ENCODE measurements at regions not wholly inside any gene's neighbourhood (a gene's known extent, or its start where the extent isn't known, plus 50 kb on each side); places are given as distances from the start of the nearest gene placed in this dataset.

GRCh38 chr15:95300958-95301357 lies 1029.5 kb upstream of the NR2F2 start:
- Histone ChIP-seq H3K4me3 (ENCODE audit: low read depth, low read length) (no peak overlapping the region), H3K27ac (ENCODE audit: low read depth, low read length) (no peak overlapping the region), H3K9ac (ENCODE audit: low read depth, low read length) (no peak overlapping the region), H3K4me1 (ENCODE audit: control insufficient read depth, insufficient read depth, low read length) (no peaks in the 10 kb centered on the region), H3K27me3 (ENCODE audit: control insufficient read depth, insufficient read depth, low read length) (no peaks in the 10 kb centered on the region), H3K36me3 (ENCODE audit: control insufficient read depth, insufficient read depth, low read length) (no peaks in the 10 kb centered on the region), H3K9me3 (ENCODE audit: control insufficient read depth, insufficient read depth, low read length) (no peaks in the 10 kb centered on the region)

GRCh38 chr15:95302206-95302605 lies 1028.3 kb upstream of the NR2F2 start:
- Histone ChIP-seq H3K9me3 (ENCODE audit: control insufficient read depth, insufficient read depth, low read length) (no peaks in the 10 kb centered on the region), H3K27ac (ENCODE audit: low read depth, low read length) (no peak overlapping the region), H3K27me3 (ENCODE audit: control insufficient read depth, insufficient read depth, low read length) (no peaks in the 10 kb centered on the region), H3K4me3 (ENCODE audit: low read depth, low read length) (no peak overlapping the region), H3K4me1 (ENCODE audit: control insufficient read depth, insufficient read depth, low read length) (no peaks in the 10 kb centered on the region), H3K9ac (ENCODE audit: low read depth, low read length) (no peak overlapping the region), H3K36me3 (ENCODE audit: control insufficient read depth, insufficient read depth, low read length) (no peaks in the 10 kb centered on the region)

GRCh38 chr15:95302809-95303208 lies 1027.7 kb upstream of the NR2F2 start:
- Histone ChIP-seq H3K4me3 (ENCODE audit: low read depth, low read length) (no peak overlapping the region), H3K4me1 (ENCODE audit: control insufficient read depth, insufficient read depth, low read length) (no peaks in the 10 kb centered on the region), H3K27me3 (ENCODE audit: control insufficient read depth, insufficient read depth, low read length) (no peaks in the 10 kb centered on the region), H3K9me3 (ENCODE audit: control insufficient read depth, insufficient read depth, low read length) (no peaks in the 10 kb centered on the region), H3K36me3 (ENCODE audit: control insufficient read depth, insufficient read depth, low read length) (no peaks in the 10 kb centered on the region), H3K9ac (ENCODE audit: low read depth, low read length) (no peak overlapping the region), H3K27ac (ENCODE audit: low read depth, low read length) (no peak overlapping the region)

GRCh38 chr15:95303713-95304112 lies 1026.8 kb upstream of the NR2F2 start:
- Histone ChIP-seq H3K27ac (ENCODE audit: low read depth, low read length) (no peak overlapping the region), H3K4me3 (ENCODE audit: low read depth, low read length) (no peak overlapping the region), H3K4me1 (ENCODE audit: control insufficient read depth, insufficient read depth, low read length) (no peaks in the 10 kb centered on the region), H3K27me3 (ENCODE audit: control insufficient read depth, insufficient read depth, low read length) (no peaks in the 10 kb centered on the region), H3K9me3 (ENCODE audit: control insufficient read depth, insufficient read depth, low read length) (no peaks in the 10 kb centered on the region), H3K9ac (ENCODE audit: low read depth, low read length) (no peak overlapping the region), H3K36me3 (ENCODE audit: control insufficient read depth, insufficient read depth, low read length) (no peaks in the 10 kb centered on the region)

GRCh38 chr15:95304151-95304946 lies 1026.2 kb upstream of the NR2F2 start:
- H3K36me3 ChIP-seq (ENCODE audit: control insufficient read depth, insufficient read depth, low read length) = no peaks in the 10 kb centered on the region
- no peak overlapping the region for H3K27ac ChIP-seq (ENCODE audit: low read depth, low read length)
- no peak overlapping the region for H3K9ac ChIP-seq (ENCODE audit: low read depth, low read length)
- H3K4me1 ChIP-seq (ENCODE audit: control insufficient read depth, insufficient read depth, low read length) = no peaks in the 10 kb centered on the region
- H3K4me3 ChIP-seq (ENCODE audit: low read depth, low read length) = no peak overlapping the region
- H3K27me3 ChIP-seq (ENCODE audit: control insufficient read depth, insufficient read depth, low read length) = no peaks in the 10 kb centered on the region
- H3K9me3 ChIP-seq (ENCODE audit: control insufficient read depth, insufficient read depth, low read length) = no peaks in the 10 kb centered on the region

- H3K9ac ChIP-seq (ENCODE audit: low read depth, low read length) = no peak overlapping the region
- no peaks in the 10 kb centered on the region for H3K4me1 ChIP-seq (ENCODE audit: control insufficient read depth, insufficient read depth, low read length)
- H3K36me3 ChIP-seq (ENCODE audit: control insufficient read depth, insufficient read depth, low read length) = no peaks in the 10 kb centered on the region
- H3K27me3 ChIP-seq (ENCODE audit: control insufficient read depth, insufficient read depth, low read length) = no peaks in the 10 kb centered on the region
- no peak overlapping the region for H3K27ac ChIP-seq (ENCODE audit: low read depth, low read length)
- H3K9me3 ChIP-seq (ENCODE audit: control insufficient read depth, insufficient read depth, low read length) = no peaks in the 10 kb centered on the region
- no peak overlapping the region for H3K4me3 ChIP-seq (ENCODE audit: low read depth, low read length)
Measured at GRCh38 chr15:95304947-95305400, 1025.5 kb upstream of the NR2F2 start.

- Histone ChIP-seq H3K9me3 (ENCODE audit: control insufficient read depth, insufficient read depth, low read length) (no peaks in the 10 kb centered on the region), H3K27me3 (ENCODE audit: control insufficient read depth, insufficient read depth, low read length) (no peaks in the 10 kb centered on the region), H3K36me3 (ENCODE audit: control insufficient read depth, insufficient read depth, low read length) (no peaks in the 10 kb centered on the region), H3K27ac (ENCODE audit: low read depth, low read length) (no peak overlapping the region), H3K9ac (ENCODE audit: low read depth, low read length) (no peak overlapping the region), H3K4me3 (ENCODE audit: low read depth, low read length) (no peak overlapping the region), H3K4me1 (ENCODE audit: control insufficient read depth, insufficient read depth, low read length) (no peaks in the 10 kb centered on the region)
Measured at GRCh38 chr15:95307115-95307514, 1023.4 kb upstream of the NR2F2 start.

- H3K9ac ChIP-seq (ENCODE audit: low read depth, low read length) = no peak overlapping the region
Measured at GRCh38 chr15:95319242-95319641, 1011.3 kb upstream of the NR2F2 start.

GRCh38 chr15:95323796-95324195 lies 1006.7 kb upstream of the NR2F2 start:
- no peaks in the 10 kb centered on the region for H3K36me3 ChIP-seq (ENCODE audit: control insufficient read depth, insufficient read depth, low read length)
- no peaks in the 10 kb centered on the region for H3K9me3 ChIP-seq (ENCODE audit: control insufficient read depth, insufficient read depth, low read length)
- H3K4me1 ChIP-seq (ENCODE audit: control insufficient read depth, insufficient read depth, low read length) = no peaks in the 10 kb centered on the region
- H3K4me3 ChIP-seq (ENCODE audit: low read depth, low read length) = no peak overlapping the region
- H3K9ac ChIP-seq (ENCODE audit: low read depth, low read length) = no peak overlapping the region
- H3K27me3 ChIP-seq (ENCODE audit: control insufficient read depth, insufficient read depth, low read length) = peaks cover 34% of the 10 kb centered on the region
- H3K27ac ChIP-seq (ENCODE audit: low read depth, low read length) = no peak overlapping the region

More at GRCh38 chr15:95319242-95319641, 1011.3 kb upstream of the NR2F2 start:
- no peaks in the 10 kb centered on the region for H3K27me3 ChIP-seq (ENCODE audit: control insufficient read depth, insufficient read depth, low read length)
- no peak overlapping the region for H3K27ac ChIP-seq (ENCODE audit: low read depth, low read length)
- no peaks in the 10 kb centered on the region for H3K4me1 ChIP-seq (ENCODE audit: control insufficient read depth, insufficient read depth, low read length)
- no peaks in the 10 kb centered on the region for H3K36me3 ChIP-seq (ENCODE audit: control insufficient read depth, insufficient read depth, low read length)
- no peak overlapping the region for H3K4me3 ChIP-seq (ENCODE audit: low read depth, low read length)
- no peaks in the 10 kb centered on the region; the same call in 1 of the 2 replicates for H3K9me3 ChIP-seq (ENCODE audit: control insufficient read depth, insufficient read depth, low read length)

- no peak overlapping the region for H3K4me3 ChIP-seq (ENCODE audit: low read depth, low read length)
- no peak overlapping the region for H3K9ac ChIP-seq (ENCODE audit: low read depth, low read length)
- peaks cover 34% of the 10 kb centered on the region for H3K27me3 ChIP-seq (ENCODE audit: control insufficient read depth, insufficient read depth, low read length)
- H3K4me1 ChIP-seq (ENCODE audit: control insufficient read depth, insufficient read depth, low read length) = no peaks in the 10 kb centered on the region
- H3K27ac ChIP-seq (ENCODE audit: low read depth, low read length) = no peak overlapping the region
- H3K36me3 ChIP-seq (ENCODE audit: control insufficient read depth, insufficient read depth, low read length) = no peaks in the 10 kb centered on the region
- H3K9me3 ChIP-seq (ENCODE audit: control insufficient read depth, insufficient read depth, low read length) = no peaks in the 10 kb centered on the region
Measured at GRCh38 chr15:95324656-95325055, 1005.8 kb upstream of the NR2F2 start.

GRCh38 chr15:95325763-95326404 lies 1004.6 kb upstream of the NR2F2 start:
- Histone ChIP-seq H3K27me3 (ENCODE audit: control insufficient read depth, insufficient read depth, low read length) (peaks cover 34% of the 10 kb centered on the region), H3K9ac (ENCODE audit: low read depth, low read length) (no peak overlapping the region)

More at GRCh38 chr15:95325763-95326404, 1004.6 kb upstream of the NR2F2 start:
- H3K27ac ChIP-seq (ENCODE audit: low read depth, low read length) = no peak overlapping the region
- H3K4me3 ChIP-seq (ENCODE audit: low read depth, low read length) = no peak overlapping the region
- H3K4me1 ChIP-seq (ENCODE audit: control insufficient read depth, insufficient read depth, low read length) = no peaks in the 10 kb centered on the region
- no peaks in the 10 kb centered on the region for H3K9me3 ChIP-seq (ENCODE audit: control insufficient read depth, insufficient read depth, low read length)
- no peaks in the 10 kb centered on the region for H3K36me3 ChIP-seq (ENCODE audit: control insufficient read depth, insufficient read depth, low read length)
